ENCODE measurements at regions not wholly inside any gene's neighbourhood (a gene's known extent, or its start where the extent isn't known, plus 50 kb on each side); places are given as distances from the start of the nearest gene placed in this dataset.

- Histone ChIP-seq H3K9me3 (no peaks in the 10 kb centered on the region), H3K27ac (no peak overlapping the region), H3K27me3 (no peaks in the 10 kb centered on the region), H3K4me1 (peaks cover 0 to 9% of the 10 kb centered on the region in 2 donors), H3K4me3 (replicated peaks in 1 of 3) (no peak overlapping the region), H3K36me3 (no peaks in the 10 kb centered on the region)
- intact Hi-C loops (cut with DNase I), result no loop called here
- TF ChIP-seq CTCF (IDR thresholded peaks at IDR 0.05) (no peak), POLR2A (IDR thresholded peaks at IDR 0.05) (no peak)
- 86 to 94% methylated on average over 2 of the region's 2 CpGs for WGBS, 2 donors
- DNase-seq, result no peak
Measured at GRCh38 chr13:105312906-105313305, 1222.6 kb downstream of the EFNB2 start.

GRCh38 chr13:105311094-105311493 lies 1224.4 kb downstream of the EFNB2 start:
- 95% methylated on average over 4 of the region's 4 CpGs for whole genome bisulfite sequencing, 2 donors
- TF ChIP-seq POLR2A (IDR thresholded peaks at IDR 0.05), result no peak
- TF ChIP-seq CTCF (IDR thresholded peaks at IDR 0.05), result no peak
- no peak for DNase-seq
- no peaks in the 10 kb centered on the region for H3K36me3 ChIP-seq
- no peak overlapping the region for H3K4me3 ChIP-seq (replicated peaks in 1 of 3)
- intact Hi-C loops (cut with DNase I), result no loop called here
- no peak overlapping the region for H3K27ac ChIP-seq
- H3K4me1 ChIP-seq, result no peaks in the 10 kb centered on the region
- H3K9me3 ChIP-seq, result no peaks in the 10 kb centered on the region
- no peaks in the 10 kb centered on the region for H3K27me3 ChIP-seq

GRCh38 chr13:105307776-105308175 lies 1227.7 kb downstream of the EFNB2 start:
- intact Hi-C loops (cut with DNase I), result no loop called here
- no peak for TF ChIP-seq POLR2A (IDR thresholded peaks at IDR 0.05)
- TF ChIP-seq CTCF (IDR thresholded peaks at IDR 0.05), result no peak
- Histone ChIP-seq H3K27me3 (no peaks in the 10 kb centered on the region), H3K36me3 (no peaks in the 10 kb centered on the region), H3K9me3 (no peaks in the 10 kb centered on the region), H3K4me1 (no peaks in the 10 kb centered on the region), H3K27ac (no peak overlapping the region), H3K4me3 (replicated peaks in 1 of 3) (no peak overlapping the region)
- WGBS, 2 donors, result 92 to 96% methylated on average over 3 of the region's 3 CpGs
- DNase-seq, result no peak

GRCh38 chr13:105297839-105298238 lies 1237.6 kb downstream of the EFNB2 start:
- no peak for TF ChIP-seq CTCF (IDR thresholded peaks at IDR 0.05)
- no peak for TF ChIP-seq POLR2A (IDR thresholded peaks at IDR 0.05)
- H3K36me3 ChIP-seq, result no peaks in the 10 kb centered on the region
- DNase-seq, result no peak
- WGBS, 2 donors, result 83 to 94% methylated on average over 7 of the region's 7 CpGs
- no peaks in the 10 kb centered on the region for H3K4me1 ChIP-seq
- no peak overlapping the region for H3K27ac ChIP-seq
- no peaks in the 10 kb centered on the region for H3K27me3 ChIP-seq
- H3K9me3 ChIP-seq, result no peaks in the 10 kb centered on the region
- intact Hi-C loops (cut with DNase I), result no loop called here
- H3K4me3 ChIP-seq (replicated peaks in 1 of 3), result no peak overlapping the region

- intact Hi-C loops (cut with DNase I), result no loop called here
- Histone ChIP-seq H3K4me1 (no peaks in the 10 kb centered on the region), H3K27me3 (no peaks in the 10 kb centered on the region), H3K27ac (no peak overlapping the region), H3K9me3 (no peaks in the 10 kb centered on the region), H3K4me3 (replicated peaks in 1 of 3) (no peak overlapping the region), H3K36me3 (no peaks in the 10 kb centered on the region)
- WGBS, 2 donors, result 58 to 87% methylated on average over 2 of the region's 2 CpGs
- no peak for TF ChIP-seq POLR2A (IDR thresholded peaks at IDR 0.05)
- no peak for TF ChIP-seq CTCF (IDR thresholded peaks at IDR 0.05)
- DNase-seq, result no peak
Measured at GRCh38 chr13:105291987-105292386, 1243.5 kb downstream of the EFNB2 start.

Measured in thyroid gland (tissue), 4 donors.